ENCODE measurements at regions not wholly inside any gene's neighbourhood (a gene's known extent, or its start where the extent isn't known, plus 50 kb on each side); places are given as distances from the start of the nearest gene placed in this dataset.

- no peak overlapping the region for H3K4me2 ChIP-seq (ENCODE audit: extremely low read depth, insufficient read depth, low read length)
- no peaks in the 10 kb centered on the region for H3K27me3 ChIP-seq (ENCODE audit: control insufficient read depth, insufficient read depth, low read length)
- no peak for DNase-seq (ENCODE audit: low read depth in 2 of 2)
- no peaks in the 10 kb centered on the region for H3K79me2 ChIP-seq (ENCODE audit: control insufficient read depth, insufficient read depth, low read length)
- no peaks in the 10 kb centered on the region for H4K20me1 ChIP-seq (ENCODE audit: control insufficient read depth, extremely low read depth, insufficient read depth, low read length)
- H3K4me3 ChIP-seq (replicated peaks in 1 of 4; ENCODE audit: control extremely low read depth in 1 of 4, insufficient read depth in 1 of 4, low read depth in 3 of 4, low read length in 4 of 4): no peak overlapping the region
- H3K36me3 ChIP-seq (ENCODE audit: control insufficient read depth, insufficient read depth, low read length): no peaks in the 10 kb centered on the region
- peak overlapping the region; percentile 9 for H3K9ac ChIP-seq (ENCODE audit: insufficient read depth, low read length)
- H3K4me1 ChIP-seq (ENCODE audit: control insufficient read depth, extremely low read depth, insufficient read depth, low read length): peaks cover 3% of the 10 kb centered on the region
- H3K9me3 ChIP-seq (ENCODE audit: control insufficient read depth, insufficient read depth, low read depth, low read length): no peaks in the 10 kb centered on the region
- H3K27ac ChIP-seq (ENCODE audit: insufficient read depth, low read length): no peak overlapping the region
- no peak overlapping the region for H2AFZ ChIP-seq (ENCODE audit: low read length)
- TF ChIP-seq CTCF (conservative IDR thresholded peaks at IDR 0.05 in 1 of 2, IDR thresholded peaks at IDR 0.05 in 1 of 2; ENCODE audit: low read depth in 1 of 2, low read length in 2 of 2) (no peak), EZH2 (IDR thresholded peaks at IDR 0.05; ENCODE audit: low read length, missing control alignments) (no peak)
Observed at GRCh38 chr10:3238115-3238871, 65.7 kb upstream of the PITRM1 start.

GRCh38 chr10:3237530-3237929 lies 64.9 kb upstream of the PITRM1 start:
- TF ChIP-seq CTCF (conservative IDR thresholded peaks at IDR 0.05 in 1 of 2, IDR thresholded peaks at IDR 0.05 in 1 of 2; ENCODE audit: low read depth in 1 of 2, low read length in 2 of 2) (no peak), EZH2 (IDR thresholded peaks at IDR 0.05; ENCODE audit: low read length, missing control alignments) (no peak)
- no peak for DNase-seq (ENCODE audit: low read depth in 2 of 2)
- Histone ChIP-seq H3K27ac (ENCODE audit: insufficient read depth, low read length) (no peak overlapping the region), H3K4me2 (ENCODE audit: extremely low read depth, insufficient read depth, low read length) (no peak overlapping the region), H2AFZ (ENCODE audit: low read length) (no peak overlapping the region), H3K4me3 (replicated peaks in 1 of 4; ENCODE audit: control extremely low read depth in 1 of 4, insufficient read depth in 1 of 4, low read depth in 3 of 4, low read length in 4 of 4) (no peak overlapping the region), H3K9me3 (ENCODE audit: control insufficient read depth, insufficient read depth, low read depth, low read length) (no peaks in the 10 kb centered on the region), H3K4me1 (ENCODE audit: control insufficient read depth, extremely low read depth, insufficient read depth, low read length) (peaks cover 3% of the 10 kb centered on the region), H3K36me3 (ENCODE audit: control insufficient read depth, insufficient read depth, low read length) (no peaks in the 10 kb centered on the region), H4K20me1 (ENCODE audit: control insufficient read depth, extremely low read depth, insufficient read depth, low read length) (no peaks in the 10 kb centered on the region), H3K27me3 (ENCODE audit: control insufficient read depth, insufficient read depth, low read length) (no peaks in the 10 kb centered on the region), H3K9ac (ENCODE audit: insufficient read depth, low read length) (no peak overlapping the region), H3K79me2 (ENCODE audit: control insufficient read depth, insufficient read depth, low read length) (no peaks in the 10 kb centered on the region)

- H3K36me3 ChIP-seq (ENCODE audit: control insufficient read depth, insufficient read depth, low read length): no peaks in the 10 kb centered on the region
- no peak for DNase-seq (ENCODE audit: low read depth in 2 of 2)
Observed at GRCh38 chr10:3236644-3237404, 64.2 kb upstream of the PITRM1 start.

More at GRCh38 chr10:3236644-3237404, 64.2 kb upstream of the PITRM1 start:
- no peaks in the 10 kb centered on the region for H4K20me1 ChIP-seq (ENCODE audit: control insufficient read depth, extremely low read depth, insufficient read depth, low read length)
- H3K79me2 ChIP-seq (ENCODE audit: control insufficient read depth, insufficient read depth, low read length): no peaks in the 10 kb centered on the region
- H3K9me3 ChIP-seq (ENCODE audit: control insufficient read depth, insufficient read depth, low read depth, low read length): no peaks in the 10 kb centered on the region
- no peak for TF ChIP-seq EZH2 (IDR thresholded peaks at IDR 0.05; ENCODE audit: low read length, missing control alignments)
- TF ChIP-seq CTCF (conservative IDR thresholded peaks at IDR 0.05 in 1 of 2, IDR thresholded peaks at IDR 0.05 in 1 of 2; ENCODE audit: low read depth in 1 of 2, low read length in 2 of 2): no peak
- H3K4me1 ChIP-seq (ENCODE audit: control insufficient read depth, extremely low read depth, insufficient read depth, low read length): peaks cover 3% of the 10 kb centered on the region
- no peak overlapping the region for H3K4me3 ChIP-seq (replicated peaks in 1 of 4; ENCODE audit: control extremely low read depth in 1 of 4, insufficient read depth in 1 of 4, low read depth in 3 of 4, low read length in 4 of 4)
- H3K4me2 ChIP-seq (ENCODE audit: extremely low read depth, insufficient read depth, low read length): no peak overlapping the region
- no peaks in the 10 kb centered on the region for H3K27me3 ChIP-seq (ENCODE audit: control insufficient read depth, insufficient read depth, low read length)
- no peak overlapping the region for H3K9ac ChIP-seq (ENCODE audit: insufficient read depth, low read length)
- H2AFZ ChIP-seq (ENCODE audit: low read length): no peak overlapping the region
- H3K27ac ChIP-seq (ENCODE audit: insufficient read depth, low read length): no peak overlapping the region
